GM10266 (cell line): ENCODE measurements at regions not wholly inside any gene's neighbourhood (a gene's known extent, or its start where the extent isn't known, plus 50 kb on each side); places are given as distances from the start of the nearest gene placed in this dataset.

ENCODE experiments used
- DNase-seq: peaks from one replicate; pipeline ENCODE4 v3.0.0; 2012; ENCODE audit errors: extremely low spot score
- TF ChIP-seq, protein P1 (sequence below): IDR thresholded peaks from 2 replicates; pipeline ENCODE4 v1.5.1; 2012; ENCODE audit warnings: mild to moderate bottlenecking, low read depth; ENCODE audit not compliant: control insufficient read depth, insufficient read depth; ENCODE audit errors: missing control alignments

- TF ChIP-seq, protein P1, sequence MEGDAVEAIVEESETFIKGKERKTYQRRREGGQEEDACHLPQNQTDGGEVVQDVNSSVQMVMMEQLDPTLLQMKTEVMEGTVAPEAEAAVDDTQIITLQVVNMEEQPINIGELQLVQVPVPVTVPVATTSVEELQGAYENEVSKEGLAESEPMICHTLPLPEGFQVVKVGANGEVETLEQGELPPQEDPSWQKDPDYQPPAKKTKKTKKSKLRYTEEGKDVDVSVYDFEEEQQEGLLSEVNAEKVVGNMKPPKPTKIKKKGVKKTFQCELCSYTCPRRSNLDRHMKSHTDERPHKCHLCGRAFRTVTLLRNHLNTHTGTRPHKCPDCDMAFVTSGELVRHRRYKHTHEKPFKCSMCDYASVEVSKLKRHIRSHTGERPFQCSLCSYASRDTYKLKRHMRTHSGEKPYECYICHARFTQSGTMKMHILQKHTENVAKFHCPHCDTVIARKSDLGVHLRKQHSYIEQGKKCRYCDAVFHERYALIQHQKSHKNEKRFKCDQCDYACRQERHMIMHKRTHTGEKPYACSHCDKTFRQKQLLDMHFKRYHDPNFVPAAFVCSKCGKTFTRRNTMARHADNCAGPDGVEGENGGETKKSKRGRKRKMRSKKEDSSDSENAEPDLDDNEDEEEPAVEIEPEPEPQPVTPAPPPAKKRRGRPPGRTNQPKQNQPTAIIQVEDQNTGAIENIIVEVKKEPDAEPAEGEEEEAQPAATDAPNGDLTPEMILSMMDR, result no peak
- DNase-seq, result no peak
Observed at GRCh38 chr6:120871416-120872261, 462.6 kb downstream of the TBC1D32 start.

DNA sequence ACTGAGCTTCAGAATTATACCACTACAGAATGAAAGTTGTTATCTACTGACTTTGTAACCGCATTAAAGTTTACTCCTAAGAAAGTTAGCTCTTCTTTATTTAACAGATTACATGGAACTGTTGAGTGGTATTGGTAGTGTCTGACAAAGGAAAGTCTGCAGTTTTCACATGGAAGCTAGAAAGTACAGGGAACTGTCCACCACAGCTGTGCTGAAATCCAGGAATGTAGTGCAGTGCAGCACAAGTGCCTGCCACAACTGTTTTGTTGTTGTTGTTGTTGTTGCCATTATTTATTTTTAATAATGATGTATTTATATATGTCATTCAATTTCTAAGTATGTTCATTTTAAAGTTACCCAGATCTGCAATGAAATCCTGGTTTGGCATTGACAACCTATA lies 464.9 kb downstream of the TBC1D32 start:
- DNase-seq, result no peak
- TF ChIP-seq, protein P1, result no peak

- DNase-seq, result no peak
- TF ChIP-seq, protein P1, result no peak
Observed at GRCh38 chr6:120857422-120857821, 476.9 kb downstream of the TBC1D32 start.

DNA sequence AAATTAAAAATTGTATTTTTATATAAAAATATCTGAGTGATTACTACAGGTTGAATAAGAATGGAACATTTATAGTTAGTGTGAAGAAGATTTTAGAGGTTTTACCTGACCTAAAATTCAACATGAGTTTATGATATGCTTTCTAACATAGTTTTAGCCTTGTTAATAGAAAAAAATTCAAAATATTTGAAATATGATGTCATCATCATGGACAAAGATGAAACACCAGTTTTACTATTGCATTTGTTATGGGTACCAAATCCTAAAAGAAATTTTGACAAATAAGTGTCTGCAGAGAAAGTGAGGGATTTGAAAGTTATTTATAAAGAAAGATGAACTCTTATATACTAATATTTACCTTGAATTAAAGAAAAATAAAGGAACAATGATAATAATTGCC lies 479.7 kb downstream of the TBC1D32 start:
- TF ChIP-seq, protein P1, result no peak
- DNase-seq, result no peak

- DNase-seq, result no peak
- TF ChIP-seq, protein P1, result no peak
Observed at GRCh38 chr6:120853489-120853888, 480.8 kb downstream of the TBC1D32 start.

DNA sequence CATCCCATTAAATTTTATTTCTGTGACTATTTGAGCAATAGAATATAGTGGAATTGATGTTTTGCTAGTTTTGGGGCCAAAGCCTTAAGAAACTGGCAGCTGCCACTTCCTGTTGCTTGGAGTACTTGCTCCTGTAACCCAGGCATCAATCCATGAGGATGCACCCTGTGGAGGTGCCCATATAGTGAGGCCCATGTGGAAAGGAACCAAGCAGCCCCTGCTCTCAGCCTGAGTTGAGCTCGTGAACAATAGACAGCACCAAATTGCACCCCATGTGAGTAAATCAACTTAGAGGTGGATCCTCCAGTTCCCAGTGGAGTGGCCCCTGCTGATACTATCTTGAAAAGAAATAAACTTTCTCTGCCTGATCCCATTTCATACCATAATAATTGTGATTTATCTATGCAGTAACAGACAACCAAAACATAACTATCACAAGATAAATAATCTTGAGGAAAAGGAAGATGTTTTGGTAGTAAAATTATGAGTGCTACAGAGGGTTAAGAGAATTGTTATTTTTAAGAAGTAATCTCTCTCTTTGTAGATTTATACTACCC lies 481.9 kb downstream of the TBC1D32 start:
- TF ChIP-seq, protein P1, result no peak

DNA sequence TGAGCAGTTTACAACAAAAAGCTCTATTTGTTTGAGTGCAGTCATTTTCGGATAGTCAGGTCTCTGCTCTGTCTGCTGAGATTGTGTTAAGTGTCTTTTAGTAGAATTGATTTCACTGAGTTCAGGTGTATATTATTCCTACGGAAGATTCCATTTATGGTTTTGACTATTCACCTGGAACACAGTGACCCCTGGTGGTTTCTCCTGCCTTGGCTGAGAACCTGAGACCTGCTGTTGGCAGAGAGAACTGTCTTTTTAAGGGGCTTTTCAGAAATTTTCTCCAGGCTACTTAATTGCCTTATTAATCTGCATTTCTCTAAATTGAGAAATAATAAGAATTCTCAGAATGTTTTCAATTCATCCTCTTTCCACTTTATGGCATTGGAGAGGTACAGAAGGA lies 508.0 kb downstream of the TBC1D32 start:
- DNase-seq, result peak; percentile 5
- TF ChIP-seq, protein P1, result peak; percentile 42

More for the DNA sequence above, 481.9 kb downstream of the TBC1D32 start:
- DNase-seq, result no peak
